ENCODE measurements at regions not wholly inside any gene's neighbourhood (a gene's known extent, or its start where the extent isn't known, plus 50 kb on each side); places are given as distances from the start of the nearest gene placed in this dataset.
"Not testable (repeated sequence)": the region's sequence is repeated elsewhere in the genome, so short reads cannot be mapped to it uniquely, and the experiment has no call there.

- not testable (repeated sequence) for DNase-seq
Observed at GRCh38 chr2:209312450-209312849, 111.4 kb upstream of the MAP2 start.

GRCh38 chr2:209314653-209315052 is 109.2 kb upstream of the MAP2 start:
- DNase-seq, result no peak

- no peak for DNase-seq
Observed at GRCh38 chr2:209316141-209316540, 107.7 kb upstream of the MAP2 start.

GRCh38 chr2:209321076-209321475 is 102.8 kb upstream of the MAP2 start:
- no peak for DNase-seq

GRCh38 chr2:209321581-209321980 is 102.3 kb upstream of the MAP2 start:
- DNase-seq, result no peak

- DNase-seq, result no peak
Observed at GRCh38 chr2:209322041-209322440, 101.8 kb upstream of the MAP2 start.

- no peak for DNase-seq
Observed at GRCh38 chr2:209322905-209323512, 100.8 kb upstream of the MAP2 start.

- no peak for DNase-seq
Observed at GRCh38 chr2:209323738-209324137, 100.1 kb upstream of the MAP2 start.

- no peak for DNase-seq
Observed at GRCh38 chr2:209324281-209324680, 99.6 kb upstream of the MAP2 start.

- no peak for DNase-seq
Observed at GRCh38 chr2:209331291-209331844, 92.5 kb upstream of the MAP2 start.

GRCh38 chr2:209334188-209335017 is 89.4 kb upstream of the MAP2 start:
- peak; percentile 53 for DNase-seq

- DNase-seq, result no peak
Observed at GRCh38 chr2:209340522-209340921, 83.3 kb upstream of the MAP2 start.

GRCh38 chr2:209344349-209344748 is 79.5 kb upstream of the MAP2 start:
- DNase-seq, result no peak

GRCh38 chr2:209348433-209348832 is 75.4 kb upstream of the MAP2 start:
- no peak for DNase-seq

- no peak for DNase-seq
Observed at GRCh38 chr2:209351636-209352035, 72.2 kb upstream of the MAP2 start.

- DNase-seq, result no peak
Observed at GRCh38 chr2:209358992-209359391, 64.9 kb upstream of the MAP2 start.

- DNase-seq, result no peak
Observed at GRCh38 chr2:209367075-209367747, 56.6 kb upstream of the MAP2 start.

- no peak for DNase-seq
Observed at GRCh38 chr2:209368406-209368805, 55.4 kb upstream of the MAP2 start.

- peak; percentile 26 for DNase-seq
Observed at GRCh38 chr2:209368914-209369313, 54.9 kb upstream of the MAP2 start.

GRCh38 chr2:209369656-209370055 is 54.2 kb upstream of the MAP2 start:
- DNase-seq, result no peak

GRCh38 chr2:209371407-209371806 is 52.4 kb upstream of the MAP2 start:
- no peak for DNase-seq
